ENCODE measurements at regions not wholly inside any gene's neighbourhood (a gene's known extent, or its start where the extent isn't known, plus 50 kb on each side); places are given as distances from the start of the nearest gene placed in this dataset.

DNA sequence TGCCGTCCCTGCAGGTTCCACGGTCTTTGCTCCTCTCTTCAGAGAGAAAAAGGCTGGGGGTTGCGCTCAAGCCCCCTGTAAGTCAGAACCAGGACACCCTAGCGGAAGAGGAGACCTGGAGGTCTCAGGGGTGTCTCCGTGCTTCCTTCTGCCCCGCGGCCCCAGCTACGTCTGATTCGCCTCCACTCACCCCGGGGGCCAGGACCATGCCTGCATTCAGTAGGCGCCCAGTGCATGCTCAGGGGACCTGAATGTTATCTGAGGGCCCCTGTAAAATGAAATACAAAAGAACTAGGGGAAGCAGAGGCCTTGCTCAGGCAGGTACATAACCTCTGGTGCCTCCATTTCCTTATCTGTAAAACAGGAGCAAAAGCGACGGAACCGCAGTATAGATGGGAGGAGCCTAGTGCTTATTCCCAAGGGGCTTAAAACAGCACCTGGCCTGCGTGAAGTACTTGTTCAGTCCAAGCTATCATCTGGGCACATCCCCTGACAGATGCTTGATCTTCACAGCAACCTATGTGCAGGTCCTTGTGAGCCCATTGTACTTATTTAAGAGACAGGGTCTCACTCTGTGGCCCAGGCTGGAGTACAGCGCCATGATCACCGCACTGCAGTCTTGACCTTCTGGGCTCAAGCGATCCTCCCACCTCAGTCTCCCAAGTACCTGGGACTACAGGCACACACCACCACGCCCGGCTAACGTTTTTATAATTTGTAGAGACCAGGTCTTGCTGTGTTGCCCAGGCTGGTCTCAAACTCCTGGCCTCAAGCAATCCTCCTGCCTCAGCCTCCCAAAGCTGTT lies 110.3 kb upstream of the NCOR2 start:
- TF ChIP-seq ZFP3 (CRISPR knock-in tag; IDR thresholded peaks at IDR 0.05) (no peak), RARB (CRISPR knock-in tag; IDR thresholded peaks at IDR 0.05) (no peak), TOX (CRISPR knock-in tag; IDR thresholded peaks at IDR 0.05; ENCODE audit: borderline replicate concordance) (no peak), ESRRG (CRISPR knock-in tag; IDR thresholded peaks at IDR 0.05) (no peak), ZNF565 (CRISPR knock-in tag; conservative IDR thresholded peaks at IDR 0.05; ENCODE audit: low read depth) (no peak)
- TF ChIP-seq, protein P1, sequence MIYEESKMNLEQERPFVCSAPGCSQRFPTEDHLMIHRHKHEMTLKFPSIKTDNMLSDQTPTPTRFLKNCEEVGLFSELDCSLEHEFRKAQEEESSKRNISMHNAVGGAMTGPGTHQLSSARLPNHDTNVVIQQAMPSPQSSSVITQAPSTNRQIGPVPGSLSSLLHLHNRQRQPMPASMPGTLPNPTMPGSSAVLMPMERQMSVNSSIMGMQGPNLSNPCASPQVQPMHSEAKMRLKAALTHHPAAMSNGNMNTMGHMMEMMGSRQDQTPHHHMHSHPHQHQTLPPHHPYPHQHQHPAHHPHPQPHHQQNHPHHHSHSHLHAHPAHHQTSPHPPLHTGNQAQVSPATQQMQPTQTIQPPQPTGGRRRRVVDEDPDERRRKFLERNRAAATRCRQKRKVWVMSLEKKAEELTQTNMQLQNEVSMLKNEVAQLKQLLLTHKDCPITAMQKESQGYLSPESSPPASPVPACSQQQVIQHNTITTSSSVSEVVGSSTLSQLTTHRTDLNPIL (CRISPR knock-in tag; IDR thresholded peaks at IDR 0.05; ENCODE audit: low read depth) = no peak
- TF ChIP-seq, protein P2, sequence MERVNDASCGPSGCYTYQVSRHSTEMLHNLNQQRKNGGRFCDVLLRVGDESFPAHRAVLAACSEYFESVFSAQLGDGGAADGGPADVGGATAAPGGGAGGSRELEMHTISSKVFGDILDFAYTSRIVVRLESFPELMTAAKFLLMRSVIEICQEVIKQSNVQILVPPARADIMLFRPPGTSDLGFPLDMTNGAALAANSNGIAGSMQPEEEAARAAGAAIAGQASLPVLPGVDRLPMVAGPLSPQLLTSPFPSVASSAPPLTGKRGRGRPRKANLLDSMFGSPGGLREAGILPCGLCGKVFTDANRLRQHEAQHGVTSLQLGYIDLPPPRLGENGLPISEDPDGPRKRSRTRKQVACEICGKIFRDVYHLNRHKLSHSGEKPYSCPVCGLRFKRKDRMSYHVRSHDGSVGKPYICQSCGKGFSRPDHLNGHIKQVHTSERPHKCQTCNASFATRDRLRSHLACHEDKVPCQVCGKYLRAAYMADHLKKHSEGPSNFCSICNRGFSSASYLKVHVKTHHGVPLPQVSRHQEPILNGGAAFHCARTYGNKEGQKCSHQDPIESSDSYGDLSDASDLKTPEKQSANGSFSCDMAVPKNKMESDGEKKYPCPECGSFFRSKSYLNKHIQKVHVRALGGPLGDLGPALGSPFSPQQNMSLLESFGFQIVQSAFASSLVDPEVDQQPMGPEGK (CRISPR knock-in tag; IDR thresholded peaks at IDR 0.05; ENCODE audit: borderline replicate concordance) = no peak
- TF ChIP-seq, protein P3, sequence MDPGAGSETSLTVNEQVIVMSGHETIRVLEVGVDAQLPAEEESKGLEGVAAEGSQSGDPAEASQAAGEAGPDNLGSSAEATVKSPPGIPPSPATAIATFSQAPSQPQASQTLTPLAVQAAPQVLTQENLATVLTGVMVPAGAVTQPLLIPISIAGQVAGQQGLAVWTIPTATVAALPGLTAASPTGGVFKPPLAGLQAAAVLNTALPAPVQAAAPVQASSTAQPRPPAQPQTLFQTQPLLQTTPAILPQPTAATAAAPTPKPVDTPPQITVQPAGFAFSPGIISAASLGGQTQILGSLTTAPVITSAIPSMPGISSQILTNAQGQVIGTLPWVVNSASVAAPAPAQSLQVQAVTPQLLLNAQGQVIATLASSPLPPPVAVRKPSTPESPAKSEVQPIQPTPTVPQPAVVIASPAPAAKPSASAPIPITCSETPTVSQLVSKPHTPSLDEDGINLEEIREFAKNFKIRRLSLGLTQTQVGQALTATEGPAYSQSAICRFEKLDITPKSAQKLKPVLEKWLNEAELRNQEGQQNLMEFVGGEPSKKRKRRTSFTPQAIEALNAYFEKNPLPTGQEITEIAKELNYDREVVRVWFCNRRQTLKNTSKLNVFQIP (CRISPR knock-in tag; IDR thresholded peaks at IDR 0.05; ENCODE audit: borderline replicate concordance, low read depth) = no peak

Data from SK-N-SH treated with all-trans-retinoic acid at 6 μM for 48 hours (cell line).